ENCODE measurements at regions not wholly inside any gene's neighbourhood (a gene's known extent, or its start where the extent isn't known, plus 50 kb on each side); places are given as distances from the start of the nearest gene placed in this dataset.

DNA sequence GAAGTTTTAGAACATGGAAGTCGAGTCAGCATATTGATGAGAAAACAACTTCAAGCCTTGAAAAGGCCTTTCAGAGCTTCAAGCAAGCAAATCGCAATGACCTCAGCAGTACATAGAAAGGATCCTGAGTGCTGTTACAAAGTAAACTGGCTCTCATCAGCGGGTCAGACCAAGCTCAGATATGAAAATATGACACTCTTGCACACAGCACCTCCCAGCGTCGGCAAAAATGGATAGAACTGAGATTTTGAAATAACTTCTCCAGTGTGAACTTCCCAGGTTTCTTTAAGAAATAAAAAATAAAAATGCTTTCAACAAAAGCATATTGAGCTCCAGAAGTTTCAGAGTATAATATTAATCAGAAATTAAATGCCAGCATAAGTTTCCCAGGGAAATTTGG, 296.9 kb downstream of the FBXO15 start:
- DNase-seq (ENCODE audit: low read depth), result no peak
- H3K4me3 ChIP-seq (ENCODE audit: low read depth, low read length), result no peak overlapping the region
- TF ChIP-seq, protein P1, sequence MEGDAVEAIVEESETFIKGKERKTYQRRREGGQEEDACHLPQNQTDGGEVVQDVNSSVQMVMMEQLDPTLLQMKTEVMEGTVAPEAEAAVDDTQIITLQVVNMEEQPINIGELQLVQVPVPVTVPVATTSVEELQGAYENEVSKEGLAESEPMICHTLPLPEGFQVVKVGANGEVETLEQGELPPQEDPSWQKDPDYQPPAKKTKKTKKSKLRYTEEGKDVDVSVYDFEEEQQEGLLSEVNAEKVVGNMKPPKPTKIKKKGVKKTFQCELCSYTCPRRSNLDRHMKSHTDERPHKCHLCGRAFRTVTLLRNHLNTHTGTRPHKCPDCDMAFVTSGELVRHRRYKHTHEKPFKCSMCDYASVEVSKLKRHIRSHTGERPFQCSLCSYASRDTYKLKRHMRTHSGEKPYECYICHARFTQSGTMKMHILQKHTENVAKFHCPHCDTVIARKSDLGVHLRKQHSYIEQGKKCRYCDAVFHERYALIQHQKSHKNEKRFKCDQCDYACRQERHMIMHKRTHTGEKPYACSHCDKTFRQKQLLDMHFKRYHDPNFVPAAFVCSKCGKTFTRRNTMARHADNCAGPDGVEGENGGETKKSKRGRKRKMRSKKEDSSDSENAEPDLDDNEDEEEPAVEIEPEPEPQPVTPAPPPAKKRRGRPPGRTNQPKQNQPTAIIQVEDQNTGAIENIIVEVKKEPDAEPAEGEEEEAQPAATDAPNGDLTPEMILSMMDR (conservative IDR thresholded peaks at IDR 0.05; ENCODE audit: low read depth, low read length), result no peak

DNA sequence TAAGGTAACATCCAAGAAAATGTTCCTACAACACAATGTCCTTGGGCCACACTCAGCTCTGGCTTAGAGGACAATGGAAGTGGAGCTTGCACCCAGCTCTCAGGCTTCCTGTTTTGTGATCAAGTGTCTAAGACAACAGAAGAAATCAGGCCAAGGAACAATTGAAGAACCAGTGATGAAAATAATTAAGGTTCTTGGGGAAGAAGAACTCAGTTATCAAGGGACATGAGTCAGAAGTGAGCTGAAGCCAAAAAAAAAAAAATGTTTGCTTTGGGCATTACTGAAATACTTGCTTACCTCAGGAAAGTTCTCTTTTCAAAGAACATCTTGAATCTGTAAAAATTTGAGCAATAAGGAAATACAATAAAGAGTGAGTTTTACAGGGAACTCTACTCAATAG, 299.0 kb downstream of the FBXO15 start:
- H3K4me3 ChIP-seq (ENCODE audit: low read depth, low read length), result no peak overlapping the region
- DNase-seq (ENCODE audit: low read depth), result no peak
- TF ChIP-seq, protein P1 (conservative IDR thresholded peaks at IDR 0.05; ENCODE audit: low read depth, low read length), result no peak

DNA sequence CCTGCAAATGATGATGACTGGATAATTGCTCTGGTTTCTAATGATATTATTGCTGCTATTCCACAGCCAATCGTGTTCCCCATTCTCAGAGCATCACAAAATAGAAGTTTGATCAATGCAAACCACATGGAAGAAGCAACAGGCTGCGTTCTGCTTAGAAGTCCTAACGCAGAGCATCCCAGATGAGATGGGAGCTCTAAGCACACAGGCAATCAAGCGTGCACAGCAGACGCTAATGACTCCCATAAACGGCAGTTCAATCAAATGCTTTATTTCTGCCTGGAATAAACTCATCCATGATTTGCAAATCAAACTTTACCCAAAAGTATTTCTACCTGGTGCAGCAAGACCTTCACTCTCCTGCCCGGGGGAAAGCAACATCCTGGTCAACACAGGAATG, 304.2 kb downstream of the FBXO15 start:
- DNase-seq (ENCODE audit: low read depth), result no peak
- TF ChIP-seq, protein P1 (conservative IDR thresholded peaks at IDR 0.05; ENCODE audit: low read depth, low read length), result no peak
- no peak overlapping the region for H3K4me3 ChIP-seq (ENCODE audit: low read depth, low read length)

DNA sequence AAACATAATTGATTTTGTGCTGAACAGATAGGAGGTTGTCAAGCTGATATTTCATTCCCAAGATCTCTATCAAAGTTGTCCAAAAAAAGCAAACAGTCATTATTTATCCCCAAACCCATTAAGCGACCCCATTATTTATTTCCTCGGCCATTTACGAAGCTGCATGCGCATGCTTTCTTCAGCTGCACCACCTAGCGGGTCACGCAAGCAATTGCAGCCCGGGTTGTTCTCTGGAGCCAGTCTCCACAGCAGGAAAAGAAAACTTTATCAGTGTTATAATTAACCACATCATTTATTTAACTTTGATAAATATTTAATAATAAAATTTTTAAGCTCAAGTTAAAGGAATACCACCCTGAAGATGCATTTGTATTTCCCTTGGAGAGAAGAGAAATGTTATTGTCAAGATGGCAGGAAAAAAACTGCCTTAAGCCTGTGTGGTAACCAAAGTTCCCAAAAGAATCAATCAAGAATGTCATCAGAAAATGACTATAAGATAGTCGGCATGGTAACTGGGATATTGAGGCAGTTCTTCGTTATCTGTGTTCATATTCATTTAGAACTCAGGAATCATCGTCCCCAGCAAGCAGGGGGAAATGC, 304.7 kb downstream of the FBXO15 start:
- H3K4me3 ChIP-seq (ENCODE audit: low read depth, low read length), result no peak overlapping the region
- TF ChIP-seq, protein P1 (conservative IDR thresholded peaks at IDR 0.05; ENCODE audit: low read depth, low read length), result peak; percentile 99
- no peak for DNase-seq (ENCODE audit: low read depth)

DNA sequence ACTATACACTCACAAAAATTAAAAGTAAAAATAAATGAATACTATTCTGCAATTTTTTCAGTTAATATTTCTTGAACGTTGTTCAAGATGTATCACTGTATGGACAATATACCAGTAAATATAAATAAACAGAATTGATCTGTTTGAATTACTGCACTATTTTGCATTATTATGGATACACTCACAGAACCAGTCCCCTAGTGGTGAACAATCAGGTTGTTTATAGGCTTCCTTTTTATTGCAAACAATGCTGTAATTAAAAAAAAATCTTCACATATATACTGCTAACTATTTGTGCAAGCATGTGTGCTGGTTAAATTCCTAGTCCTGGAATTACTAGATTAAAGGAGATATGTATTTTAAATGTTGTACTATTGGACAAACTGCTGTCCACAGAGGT, 306.0 kb downstream of the FBXO15 start:
- DNase-seq (ENCODE audit: low read depth), result no peak

DNA sequence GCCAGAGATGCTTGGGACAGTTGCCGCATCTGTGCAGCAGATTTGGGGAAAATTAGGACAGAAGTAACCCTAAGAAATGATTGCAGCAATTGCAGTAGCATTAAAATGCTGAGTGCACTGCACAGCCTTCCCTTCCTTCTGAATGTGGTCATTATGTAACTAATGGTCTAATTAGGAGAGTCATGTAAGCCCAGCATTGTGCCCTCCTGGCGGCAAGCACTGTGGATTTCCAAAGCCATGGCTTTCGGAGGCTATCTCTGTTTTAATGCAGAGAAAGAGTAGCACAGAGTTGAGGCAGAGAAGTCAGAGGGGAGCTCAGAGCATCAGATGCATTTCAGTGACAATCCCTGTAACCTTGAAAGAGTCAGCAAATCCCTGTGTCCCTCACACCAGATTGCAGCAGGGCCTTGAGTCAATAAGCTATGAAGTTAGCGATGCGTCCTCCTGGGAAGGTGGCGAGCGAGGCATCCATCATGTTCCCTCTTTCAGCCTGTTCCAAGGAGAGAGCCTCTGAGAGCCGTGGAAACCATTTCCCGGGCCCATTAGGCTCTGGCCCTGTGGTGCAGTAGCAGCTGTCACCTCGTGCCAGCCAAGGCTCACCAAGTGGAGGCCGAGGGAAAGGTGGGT, 307.2 kb downstream of the FBXO15 start:
- TF ChIP-seq, protein P1 (conservative IDR thresholded peaks at IDR 0.05; ENCODE audit: low read depth, low read length), result no peak
- H3K4me3 ChIP-seq (ENCODE audit: low read depth, low read length), result no peak overlapping the region
- DNase-seq (ENCODE audit: low read depth), result no peak

More for the DNA sequence above, 306.0 kb downstream of the FBXO15 start:
- no peak overlapping the region for H3K4me3 ChIP-seq (ENCODE audit: low read depth, low read length)
- TF ChIP-seq, protein P1 (conservative IDR thresholded peaks at IDR 0.05; ENCODE audit: low read depth, low read length), result peak; percentile 34

DNA sequence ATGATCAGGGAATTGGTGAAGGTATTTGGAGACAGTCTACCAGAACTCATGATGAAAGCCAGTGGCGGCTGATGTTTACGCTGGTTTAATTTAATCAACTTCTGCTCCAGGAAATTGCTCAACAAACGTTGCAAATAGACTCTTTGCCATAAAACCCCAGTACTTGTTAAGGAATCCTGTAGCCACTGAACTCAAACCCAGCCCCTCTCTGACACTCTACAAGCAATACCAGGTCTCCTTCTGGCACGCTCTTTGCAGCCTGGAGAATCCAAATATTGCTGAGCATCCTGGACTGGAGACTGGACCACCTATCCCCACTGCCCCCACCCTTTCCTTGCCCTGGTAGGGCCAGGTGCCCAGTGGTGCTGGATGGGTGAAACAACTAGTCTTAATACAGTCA, 308.2 kb downstream of the FBXO15 start:
- no peak overlapping the region for H3K4me3 ChIP-seq (ENCODE audit: low read depth, low read length)
- TF ChIP-seq, protein P1 (conservative IDR thresholded peaks at IDR 0.05; ENCODE audit: low read depth, low read length), result no peak

More for the DNA sequence above, 308.2 kb downstream of the FBXO15 start:
- DNase-seq (ENCODE audit: low read depth), result no peak

Data from epithelial cell of proximal tubule (primary cell).